GM18502 (cell line): ENCODE measurements at regions not wholly inside any gene's neighbourhood (a gene's known extent, or its start where the extent isn't known, plus 50 kb on each side); places are given as distances from the start of the nearest gene placed in this dataset.

Experiments used
- ATAC-seq: cut with Tn5 transposase; IDR thresholded peaks from one replicate; pipeline ENCODE4 v1.9.1; 2021; ENCODE audit warnings: mild to moderate bottlenecking; ENCODE audit not compliant: unreplicated experiment, poor library complexity

DNA sequence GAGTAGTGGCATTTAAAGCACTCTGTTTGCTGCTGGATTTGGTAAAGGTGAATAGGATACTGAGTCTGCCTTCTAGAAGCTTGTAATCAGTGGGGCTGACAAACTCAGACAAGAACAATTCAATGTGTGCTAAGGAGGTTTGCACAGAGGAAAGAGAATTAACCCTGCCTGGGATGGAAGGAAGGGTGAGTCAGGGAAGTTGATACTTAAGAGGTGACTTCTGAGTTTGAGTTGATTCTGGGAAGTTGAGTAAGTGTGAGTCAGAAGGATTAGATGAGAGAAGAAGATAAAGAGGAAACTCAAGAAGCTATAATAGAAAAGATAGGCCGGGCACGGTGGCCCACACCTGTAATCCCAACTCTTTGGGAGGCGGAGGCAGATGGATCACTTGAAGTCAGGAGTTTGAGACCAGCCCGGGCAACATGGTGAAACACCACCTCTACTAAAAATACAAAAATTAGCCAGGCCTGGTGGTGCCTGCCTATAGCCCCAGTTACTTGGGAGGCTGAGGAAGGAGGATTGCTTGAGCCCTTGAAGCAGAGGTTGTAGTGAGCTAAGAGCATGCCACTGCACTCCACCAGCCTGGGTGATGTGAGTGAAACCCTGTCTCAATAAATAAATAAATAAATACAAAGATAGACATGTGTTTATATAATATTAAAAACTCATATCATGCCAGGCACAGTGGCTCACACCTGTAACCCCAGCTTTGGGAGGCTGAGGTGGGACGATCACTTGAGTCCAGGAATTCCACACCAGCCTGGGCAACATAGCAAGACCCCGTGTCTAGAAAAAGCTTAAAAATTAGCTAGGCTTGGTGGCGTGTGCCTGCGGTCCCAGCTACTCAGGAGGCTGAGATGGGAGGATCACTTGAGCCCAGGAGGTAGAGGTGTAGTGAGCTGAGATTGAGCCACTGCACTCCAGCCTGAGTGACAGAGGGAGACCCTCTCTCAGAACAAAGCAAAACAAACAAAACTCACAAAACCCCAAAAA lies 126.8 kb upstream of the CPM start:
- no peak for ATAC-seq

DNA sequence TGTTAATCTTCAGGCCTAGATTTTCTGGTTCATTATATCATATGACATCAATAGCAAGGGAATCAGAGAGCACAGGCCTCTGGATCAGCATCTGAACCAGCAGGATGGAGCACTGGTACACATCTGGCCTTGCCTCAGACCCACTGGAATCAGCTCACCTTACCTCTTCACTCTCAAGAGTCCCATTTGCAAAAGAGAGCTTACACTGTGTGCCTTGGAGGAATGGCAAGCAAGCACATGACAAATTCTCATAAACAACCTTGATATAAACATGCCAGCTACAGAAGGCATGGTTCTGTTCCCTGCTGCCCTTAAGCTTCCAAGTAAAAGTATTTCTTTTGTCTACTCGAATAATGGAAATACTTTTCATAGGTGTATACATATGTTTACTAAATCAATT lies 128.6 kb upstream of the CPM start:
- ATAC-seq: no peak

DNA sequence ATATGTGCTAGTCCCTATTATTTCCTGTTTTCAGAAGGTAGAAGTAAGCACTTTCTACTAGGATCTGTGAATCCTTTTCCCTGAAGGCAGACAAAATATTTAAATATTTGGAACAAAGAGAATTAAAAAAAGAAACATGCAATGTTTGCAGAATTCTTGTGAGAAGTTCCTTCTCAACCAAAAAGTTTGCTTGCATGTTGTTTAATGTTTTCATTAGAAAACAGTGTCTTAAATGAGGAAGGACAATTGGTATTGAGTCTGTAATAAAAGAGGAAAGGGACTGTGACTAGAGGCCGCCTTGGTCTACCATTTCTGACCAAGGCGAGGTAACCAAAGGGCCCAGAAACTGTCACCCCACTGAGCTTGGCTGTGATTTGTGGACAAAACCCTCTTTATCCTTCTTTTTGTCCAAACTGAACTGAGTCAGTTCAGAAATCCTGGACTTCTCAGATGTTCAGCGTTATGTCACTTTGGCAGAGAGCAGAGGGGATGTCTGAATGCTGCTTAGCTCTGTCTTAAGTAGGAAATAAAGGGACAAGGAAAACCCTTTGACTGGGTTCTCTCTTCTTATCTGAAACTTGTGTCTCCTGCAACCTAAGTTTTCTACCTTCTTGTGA lies 129.8 kb upstream of the CPM start:
- no peak for ATAC-seq

DNA sequence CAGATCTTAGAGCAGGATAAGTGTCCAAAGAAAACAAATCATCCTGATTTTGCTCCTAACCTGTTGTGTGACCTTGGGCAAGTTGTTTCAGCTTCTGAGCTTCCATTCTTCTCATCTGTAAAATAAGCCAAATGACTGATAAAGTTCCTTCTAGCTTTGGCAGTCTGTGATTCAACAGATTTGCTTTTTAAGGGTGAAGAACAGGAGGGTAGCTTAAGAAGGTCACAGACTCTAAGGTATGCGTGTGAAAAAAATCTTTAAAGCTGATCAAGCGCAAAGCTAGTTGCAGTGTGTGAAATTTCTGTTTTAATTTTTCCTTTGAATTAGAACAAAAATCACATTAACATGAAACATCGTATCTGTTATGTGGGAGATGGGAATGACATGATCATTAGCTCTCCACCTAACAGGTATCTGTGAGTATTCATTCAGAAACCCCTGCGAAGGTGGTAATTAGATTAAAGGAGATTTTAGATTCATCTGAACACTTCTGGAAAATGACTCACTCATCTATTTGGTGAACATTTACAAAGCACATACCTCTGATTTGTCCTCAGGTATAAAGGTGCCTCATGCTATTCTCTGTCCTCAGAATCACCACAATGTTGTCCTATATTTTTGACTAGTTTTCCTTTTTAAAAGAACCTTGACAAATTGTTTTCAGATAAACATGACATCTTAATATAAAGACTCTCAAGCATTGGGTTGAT lies 131.9 kb upstream of the CPM start:
- no peak for ATAC-seq

DNA sequence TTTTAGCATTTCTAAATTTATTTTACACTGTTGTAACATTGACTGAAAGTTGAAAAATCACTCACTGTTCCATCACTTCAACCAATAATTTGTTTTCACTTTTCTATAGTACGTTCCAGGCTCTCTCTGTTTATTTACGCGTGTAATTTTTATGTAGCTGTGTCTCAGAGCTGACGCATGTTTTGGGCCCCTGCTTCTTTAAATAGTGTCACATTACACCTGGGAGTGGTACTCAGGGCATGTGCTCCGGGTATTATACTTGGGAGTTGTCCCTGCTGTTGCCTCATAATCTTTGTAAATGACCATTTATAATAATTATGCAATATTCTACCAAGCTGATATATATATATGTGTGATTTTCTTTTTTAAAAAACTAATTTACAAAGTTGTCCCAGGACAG lies 132.8 kb upstream of the CPM start:
- no peak for ATAC-seq

DNA sequence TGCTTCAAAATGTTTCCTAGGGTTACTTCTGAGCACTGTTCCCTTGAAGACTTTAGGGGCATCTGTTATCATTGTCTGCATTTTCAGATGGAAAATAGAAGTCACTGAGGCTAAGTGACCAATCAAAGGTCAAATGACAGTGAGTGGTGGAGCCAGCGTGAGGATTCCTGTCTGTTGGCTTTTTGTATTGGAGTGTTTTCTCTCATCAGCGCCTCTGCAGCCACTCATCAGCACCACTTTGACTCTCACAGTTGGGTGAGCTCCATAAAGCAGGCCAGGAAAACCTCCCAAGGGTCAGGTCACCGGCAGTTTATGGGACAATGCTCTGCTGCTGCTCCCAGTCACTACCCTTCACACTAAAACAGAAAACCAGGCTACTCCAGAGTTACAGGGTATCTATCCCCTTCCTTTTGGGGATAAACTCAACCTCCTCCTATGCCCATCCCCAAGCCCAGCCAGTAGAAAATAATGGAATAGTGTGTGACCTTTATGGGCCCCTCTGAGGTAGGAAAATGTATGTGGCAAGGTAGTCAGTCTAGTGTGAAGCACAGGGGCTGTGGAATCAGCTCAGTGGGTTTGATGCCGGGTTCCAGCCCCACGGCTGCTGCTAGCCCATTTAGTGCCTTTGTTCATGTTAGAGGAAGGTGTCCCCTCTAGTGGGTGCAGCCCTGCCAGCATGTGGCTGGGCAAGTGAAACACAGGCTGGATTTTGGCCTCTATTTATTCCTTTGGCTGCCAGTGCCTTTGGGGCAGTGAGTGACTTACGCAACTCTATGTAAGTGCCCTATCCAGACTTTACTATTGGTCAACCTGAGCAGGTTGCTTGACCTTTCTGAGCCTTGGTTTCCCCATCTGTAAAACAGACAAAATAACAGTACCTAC lies 133.8 kb upstream of the CPM start:
- no peak for ATAC-seq

DNA sequence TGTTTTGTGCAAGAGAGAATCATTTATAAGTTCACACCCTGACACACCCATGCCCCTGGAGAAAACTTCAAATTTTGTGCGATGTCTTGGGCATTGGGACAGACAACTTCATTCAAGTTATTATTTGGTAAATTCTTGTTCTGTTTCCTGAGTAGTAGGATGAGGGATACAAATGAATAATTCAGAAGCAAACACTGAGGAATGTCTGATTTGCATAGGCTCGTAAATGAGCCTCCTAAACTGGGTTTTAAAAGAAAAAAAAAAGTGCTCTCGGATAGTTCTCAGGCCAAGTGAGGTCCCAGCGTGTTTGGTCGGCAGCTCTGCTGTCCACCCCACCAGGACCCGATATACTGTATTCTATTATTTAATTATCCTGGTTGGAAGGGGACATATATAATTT lies 134.7 kb upstream of the CPM start:
- no peak for ATAC-seq

DNA sequence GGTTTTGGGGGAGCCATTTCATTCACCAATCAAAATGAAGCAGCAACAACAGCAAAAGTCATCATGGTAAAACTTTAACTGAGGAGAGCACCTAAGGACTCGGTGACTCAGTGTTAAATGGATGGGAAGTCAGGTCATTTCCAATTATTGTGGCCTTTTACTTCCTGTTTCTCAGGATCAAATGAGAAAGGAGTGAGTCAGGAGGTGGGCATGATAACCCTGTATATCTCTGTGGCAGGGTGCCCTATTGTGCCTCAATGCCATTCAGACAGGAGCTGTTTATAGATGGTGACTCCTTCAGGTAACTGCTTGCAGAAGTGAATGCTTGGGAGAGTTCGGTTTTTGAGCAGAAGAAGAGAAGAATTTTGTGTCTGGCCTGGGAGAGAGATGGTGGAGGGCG lies 135.5 kb upstream of the CPM start:
- no peak for ATAC-seq

DNA sequence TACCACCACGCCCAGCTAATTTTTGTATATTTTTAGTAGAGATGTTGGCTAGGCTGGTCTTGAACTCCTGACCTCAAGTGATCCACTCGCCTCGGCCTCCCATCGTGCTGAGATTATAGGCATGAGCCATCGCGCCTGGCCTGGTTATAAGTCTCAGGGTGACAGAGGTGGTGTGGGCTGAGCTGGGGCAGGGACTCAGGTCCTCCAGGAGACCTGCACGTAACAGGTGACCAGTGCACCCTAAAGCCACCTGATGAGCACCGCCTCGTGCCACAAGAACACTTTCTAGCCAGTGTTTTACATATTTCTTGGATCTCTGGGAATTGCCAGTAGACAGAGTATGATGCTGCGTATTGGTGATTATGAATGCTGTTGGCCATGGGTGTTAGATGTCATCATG lies 136.5 kb upstream of the CPM start:
- ATAC-seq: no peak

DNA sequence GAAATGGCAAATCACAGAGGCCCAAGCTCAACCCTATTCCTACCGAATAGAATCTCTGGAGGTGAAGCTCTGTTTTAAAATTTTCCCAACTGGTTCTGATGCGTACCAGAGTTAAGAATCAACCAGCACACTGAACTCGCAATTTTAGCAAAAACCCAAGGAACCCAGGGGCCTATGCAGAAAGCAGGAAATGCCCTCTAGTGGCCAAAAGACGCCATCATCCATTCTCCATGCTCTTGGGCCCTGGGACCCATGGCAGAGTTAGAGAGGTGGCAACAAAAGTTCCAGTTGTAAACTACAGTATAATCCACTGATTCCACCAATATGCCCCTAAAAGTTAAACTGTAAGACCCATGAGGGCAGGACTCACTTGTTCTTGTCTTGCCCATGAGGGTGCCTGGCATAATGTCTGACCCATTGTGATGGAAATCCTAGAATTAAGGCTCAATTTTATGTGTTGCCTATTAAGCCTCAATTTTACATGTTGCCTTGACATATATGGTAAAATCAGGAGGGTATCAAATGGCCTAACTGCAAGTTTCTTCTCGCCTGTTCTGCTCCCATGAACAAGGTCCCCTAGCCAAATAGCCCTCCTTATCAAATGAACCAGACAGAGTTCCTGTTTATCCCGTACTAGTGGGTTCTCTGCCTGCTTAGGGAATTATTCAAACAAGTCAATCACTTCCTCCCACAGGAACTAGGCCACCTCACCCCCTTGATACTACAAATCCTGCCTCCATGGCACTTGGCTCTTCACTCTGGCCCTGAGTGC lies 137.5 kb upstream of the CPM start:
- ATAC-seq: peak; percentile 87

DNA sequence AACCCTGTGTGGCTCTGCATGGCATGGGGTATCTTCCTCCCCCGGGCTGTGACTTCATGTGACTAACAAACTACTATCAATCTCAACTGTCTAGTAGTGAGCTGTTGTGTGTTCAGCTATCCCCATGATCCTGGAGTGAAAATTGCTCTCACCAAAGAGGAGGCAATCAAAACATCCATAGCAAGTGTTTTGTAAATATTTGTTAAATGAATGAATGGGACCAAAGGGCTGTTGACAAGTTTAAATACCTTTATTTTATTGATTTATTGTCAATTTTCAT lies 138.1 kb upstream of the CPM start:
- ATAC-seq: no peak

DNA sequence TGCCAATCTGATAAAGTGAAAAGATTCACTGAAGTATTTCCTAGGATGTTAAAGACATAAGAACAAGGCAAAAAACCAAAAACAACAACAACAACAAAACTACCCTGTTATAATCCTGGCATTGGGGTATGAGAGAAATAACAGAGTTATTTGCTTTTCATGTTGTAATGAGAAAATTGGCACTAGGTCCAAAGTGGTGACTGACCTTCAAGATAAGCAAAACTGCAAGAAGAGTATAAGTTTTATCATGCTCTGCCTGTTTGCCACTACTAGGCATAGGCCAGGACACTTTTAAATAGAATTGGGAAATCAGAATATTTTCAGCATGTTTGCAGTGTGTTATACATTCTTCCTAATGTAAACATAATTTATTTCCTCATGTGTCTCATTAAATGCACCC lies 140.1 kb upstream of the CPM start:
- no peak for ATAC-seq

DNA sequence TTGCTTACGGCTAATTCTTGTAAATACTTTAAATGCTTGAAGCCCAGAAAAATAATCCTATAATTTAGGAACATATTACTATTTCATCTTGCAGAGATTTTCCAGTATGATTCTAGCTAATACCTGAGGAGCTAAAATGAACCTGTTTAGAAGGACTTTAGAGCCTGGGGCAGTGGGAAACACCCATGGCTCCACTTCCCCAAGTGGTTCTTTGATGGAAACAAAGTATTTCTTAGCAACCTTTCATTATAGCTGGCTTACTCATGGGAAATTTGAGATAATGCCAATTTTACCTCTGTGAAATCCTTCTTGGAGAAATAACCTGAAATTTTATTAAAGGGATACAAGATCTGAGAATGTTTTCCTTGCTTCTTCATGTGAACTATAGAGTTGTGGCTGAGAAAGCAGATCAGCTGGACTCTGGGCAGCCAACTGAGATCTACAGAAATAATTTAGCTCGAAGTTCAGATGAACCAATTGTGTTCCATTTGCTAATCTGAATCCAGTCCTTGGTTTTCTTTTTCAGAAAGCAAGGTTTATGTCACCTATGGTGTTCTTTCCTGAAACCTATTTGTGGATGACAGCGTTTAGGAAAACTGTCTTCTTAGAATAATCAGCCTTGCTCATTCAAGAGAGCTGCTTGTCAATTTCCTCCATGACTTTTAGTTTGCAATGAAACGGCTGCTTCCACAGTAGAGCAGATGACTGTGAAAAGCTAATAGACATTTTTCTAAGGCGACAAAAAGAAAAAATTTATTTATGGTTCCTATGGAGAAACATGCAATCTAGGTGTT lies 141.8 kb upstream of the CPM start:
- no peak for ATAC-seq

DNA sequence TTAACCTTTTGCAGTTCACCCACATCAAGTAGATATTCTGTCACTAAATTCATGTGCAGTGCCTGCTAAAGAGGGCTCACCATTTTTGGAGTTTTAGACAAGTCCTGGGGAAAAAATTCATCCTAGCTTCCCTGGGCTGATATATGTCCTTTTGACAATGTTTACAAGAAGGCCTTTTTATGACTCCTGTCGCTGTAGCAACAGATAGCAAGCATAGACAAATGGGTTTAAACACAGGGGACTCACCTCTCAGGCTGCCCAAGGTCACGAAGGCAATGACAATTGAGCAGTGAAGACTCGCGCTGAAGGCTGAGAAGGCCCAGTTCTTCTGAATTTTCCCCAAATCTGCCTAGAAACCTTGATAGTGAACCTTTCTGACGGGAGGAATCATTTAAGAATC lies 150.7 kb upstream of the CPM start:
- ATAC-seq: no peak

DNA sequence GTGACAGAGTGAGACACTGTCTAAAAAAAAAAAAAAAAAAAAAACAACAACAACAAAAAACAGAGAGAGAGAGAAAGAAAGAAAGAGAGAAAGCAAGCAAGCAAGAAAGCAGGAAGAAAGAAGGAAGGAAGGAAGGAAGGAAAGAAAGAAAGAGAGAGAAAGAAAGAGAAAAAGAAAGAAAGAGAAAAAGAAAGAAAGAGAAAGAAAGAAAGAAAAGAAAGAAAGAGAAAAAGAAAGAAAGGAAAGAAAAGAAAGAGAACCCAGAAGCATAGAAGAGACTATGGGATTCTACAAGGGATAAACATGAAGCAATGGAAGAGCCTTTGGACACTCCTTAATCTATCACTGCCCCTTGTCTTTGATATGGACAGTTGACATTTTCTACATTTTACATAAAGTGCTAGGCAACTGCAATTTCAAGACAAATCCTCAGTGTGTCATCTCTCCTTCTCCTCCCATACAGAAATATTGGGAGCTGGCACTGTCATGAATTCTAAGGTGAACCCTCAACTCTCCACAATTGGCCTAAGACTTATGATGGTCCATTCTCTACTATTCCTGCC lies 151.9 kb upstream of the CPM start:
- no peak for ATAC-seq

DNA sequence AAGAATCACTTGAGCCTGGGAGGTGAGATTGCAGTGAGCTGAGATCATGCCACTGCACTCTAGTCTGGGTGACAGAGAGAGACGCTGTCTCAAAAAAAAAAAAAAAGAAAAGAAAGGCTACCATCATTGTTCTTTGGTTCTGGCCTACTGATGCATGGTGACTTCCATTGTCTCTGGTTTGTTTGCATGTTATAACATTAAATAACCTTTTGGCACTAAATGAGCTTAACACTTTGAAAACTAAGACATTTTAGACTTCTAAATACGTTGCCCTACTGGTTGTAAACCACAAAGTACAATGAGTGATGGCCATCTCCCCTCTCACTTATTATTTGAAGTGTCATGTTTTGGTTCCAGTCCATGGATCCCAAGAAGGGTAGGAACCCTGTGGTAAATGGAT lies 152.9 kb upstream of the CPM start:
- ATAC-seq: no peak

DNA sequence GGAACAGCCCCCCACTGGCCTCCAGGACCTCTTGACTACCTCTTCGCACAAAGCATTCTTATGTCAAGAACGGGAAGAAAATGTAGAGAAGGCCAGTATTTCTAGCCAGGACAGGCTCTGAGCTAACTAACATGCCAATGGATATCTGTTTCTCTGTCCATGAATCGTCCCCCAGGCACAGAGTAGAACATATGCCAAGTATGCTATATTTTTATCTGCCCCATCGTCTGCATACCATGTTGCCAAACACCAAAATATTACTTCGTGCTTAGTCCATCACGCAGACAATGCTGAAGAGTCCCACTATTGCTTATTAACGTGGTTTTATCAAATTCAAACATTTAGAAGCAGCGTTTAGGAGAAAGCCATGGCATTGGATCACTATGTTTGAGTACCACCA lies 151.4 kb upstream of the CPSF6 start:
- ATAC-seq: no peak

DNA sequence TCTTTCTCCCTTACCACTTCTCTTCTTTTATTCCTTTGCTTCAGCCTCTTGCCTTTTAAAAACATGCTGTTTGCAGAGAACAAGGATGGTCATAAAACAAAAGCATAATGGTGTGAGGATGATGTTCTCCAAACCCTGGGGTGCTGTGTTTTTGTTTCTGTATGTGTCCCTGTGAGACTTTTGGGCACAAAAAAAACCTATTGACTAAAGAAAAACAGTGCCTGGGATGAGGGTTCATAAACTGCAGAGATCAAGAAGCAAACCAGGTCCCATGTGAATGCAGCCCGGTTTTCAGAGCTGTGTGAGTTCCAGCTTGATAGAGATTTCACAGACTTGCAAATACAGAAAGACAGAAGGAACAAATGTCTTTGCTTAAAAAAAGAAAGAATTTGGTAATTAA lies 148.6 kb upstream of the CPSF6 start:
- no peak for ATAC-seq
